ENCODE measurements at regions not wholly inside any gene's neighbourhood (a gene's known extent, or its start where the extent isn't known, plus 50 kb on each side); places are given as distances from the start of the nearest gene placed in this dataset.

DNA sequence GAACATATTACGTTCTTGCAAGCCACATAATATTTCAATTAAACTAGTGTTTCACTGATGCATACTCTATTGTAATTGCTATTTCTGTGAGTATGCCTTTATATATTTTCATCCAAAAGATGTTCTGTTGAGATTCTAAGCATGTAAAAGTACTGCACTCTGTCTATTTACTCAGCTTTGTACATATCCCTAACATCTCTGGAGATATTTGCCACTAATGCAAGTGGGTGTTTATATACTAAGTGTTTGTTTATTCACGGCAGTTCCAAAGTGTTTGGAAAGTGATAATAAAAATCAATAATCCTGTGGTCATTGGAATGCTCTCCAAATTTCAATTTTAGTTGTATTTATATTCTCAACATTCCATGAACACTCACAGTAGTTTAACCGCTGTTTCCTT, 1989.0 kb downstream of the C4orf33 start:
- H3K4me3 ChIP-seq (replicated peaks; ENCODE audit: low read depth, low read length), result no peak overlapping the region
- TF ChIP-seq, protein P1, sequence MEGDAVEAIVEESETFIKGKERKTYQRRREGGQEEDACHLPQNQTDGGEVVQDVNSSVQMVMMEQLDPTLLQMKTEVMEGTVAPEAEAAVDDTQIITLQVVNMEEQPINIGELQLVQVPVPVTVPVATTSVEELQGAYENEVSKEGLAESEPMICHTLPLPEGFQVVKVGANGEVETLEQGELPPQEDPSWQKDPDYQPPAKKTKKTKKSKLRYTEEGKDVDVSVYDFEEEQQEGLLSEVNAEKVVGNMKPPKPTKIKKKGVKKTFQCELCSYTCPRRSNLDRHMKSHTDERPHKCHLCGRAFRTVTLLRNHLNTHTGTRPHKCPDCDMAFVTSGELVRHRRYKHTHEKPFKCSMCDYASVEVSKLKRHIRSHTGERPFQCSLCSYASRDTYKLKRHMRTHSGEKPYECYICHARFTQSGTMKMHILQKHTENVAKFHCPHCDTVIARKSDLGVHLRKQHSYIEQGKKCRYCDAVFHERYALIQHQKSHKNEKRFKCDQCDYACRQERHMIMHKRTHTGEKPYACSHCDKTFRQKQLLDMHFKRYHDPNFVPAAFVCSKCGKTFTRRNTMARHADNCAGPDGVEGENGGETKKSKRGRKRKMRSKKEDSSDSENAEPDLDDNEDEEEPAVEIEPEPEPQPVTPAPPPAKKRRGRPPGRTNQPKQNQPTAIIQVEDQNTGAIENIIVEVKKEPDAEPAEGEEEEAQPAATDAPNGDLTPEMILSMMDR (IDR thresholded peaks at IDR 0.05; ENCODE audit: low read length, missing control alignments), result no peak
- DNase-seq (ENCODE audit: low read depth), result no peak

DNA sequence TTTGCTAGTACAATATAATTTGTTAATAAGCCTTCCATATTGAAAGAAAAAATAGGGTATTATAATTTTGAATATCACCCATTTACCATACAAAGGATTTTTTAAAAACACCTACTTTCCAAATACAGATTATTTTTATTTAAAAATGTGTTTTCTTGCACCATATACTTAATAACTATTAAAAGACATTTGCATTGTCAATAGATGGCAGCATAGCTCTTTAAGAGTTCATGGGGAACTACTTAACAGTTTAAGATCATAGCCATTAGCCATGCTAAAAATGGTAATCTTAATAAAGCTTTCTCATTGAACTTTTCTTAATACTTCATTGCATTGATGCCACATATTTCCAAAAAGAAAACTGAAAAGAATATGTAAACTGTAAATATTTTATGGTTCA, 1995.9 kb downstream of the C4orf33 start:
- TF ChIP-seq, protein P1 (IDR thresholded peaks at IDR 0.05; ENCODE audit: low read length, missing control alignments), result peak; percentile 38
- H3K4me3 ChIP-seq (replicated peaks; ENCODE audit: low read depth, low read length), result no peak overlapping the region
- peak; percentile 59 for DNase-seq (ENCODE audit: low read depth)

DNA sequence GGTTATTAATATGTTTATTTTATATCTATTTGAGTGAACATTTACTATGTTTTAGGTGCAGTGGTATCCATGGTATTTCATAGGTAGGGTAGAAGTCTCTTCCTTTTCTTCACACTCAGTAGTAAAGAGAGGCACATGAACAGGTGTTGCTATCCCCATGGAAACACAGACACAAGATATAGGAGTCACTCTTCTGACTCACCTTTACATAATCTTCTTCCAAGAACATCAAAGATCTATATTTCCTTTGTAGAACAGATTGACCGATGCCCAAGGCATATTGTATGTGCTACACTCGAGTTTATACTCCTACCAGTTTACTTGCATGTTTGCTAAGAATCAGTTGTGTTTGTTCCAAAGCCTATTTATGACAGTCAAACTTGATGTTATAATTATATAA, 1997.4 kb downstream of the C4orf33 start:
- no peak overlapping the region for H3K4me3 ChIP-seq (replicated peaks; ENCODE audit: low read depth, low read length)
- TF ChIP-seq, protein P1 (IDR thresholded peaks at IDR 0.05; ENCODE audit: low read length, missing control alignments), result no peak
- DNase-seq (ENCODE audit: low read depth), result no peak

DNA sequence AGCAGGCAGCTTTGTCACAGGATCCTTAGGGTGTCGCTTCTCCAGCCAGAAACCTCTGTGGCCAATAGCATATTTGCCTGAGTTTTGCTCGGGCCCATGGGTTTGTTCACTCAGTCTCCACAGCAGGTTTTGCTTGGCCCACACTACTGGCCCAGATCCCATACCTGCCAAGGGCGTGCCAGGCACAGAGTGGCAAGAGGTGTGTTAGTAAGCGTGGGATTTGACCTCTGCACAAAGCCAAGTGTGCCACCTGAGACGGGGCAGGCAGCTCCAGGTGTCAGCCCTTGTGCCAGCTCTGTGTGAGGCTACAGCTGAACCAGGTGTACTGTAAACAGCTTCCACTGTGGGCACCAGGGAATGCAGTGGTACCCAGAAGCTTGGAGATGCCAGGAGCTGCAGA, 2003.0 kb downstream of the C4orf33 start:
- no peak overlapping the region for H3K4me3 ChIP-seq (replicated peaks; ENCODE audit: low read depth, low read length)
- no peak for DNase-seq (ENCODE audit: low read depth)
- TF ChIP-seq, protein P1 (IDR thresholded peaks at IDR 0.05; ENCODE audit: low read length, missing control alignments), result no peak

DNA sequence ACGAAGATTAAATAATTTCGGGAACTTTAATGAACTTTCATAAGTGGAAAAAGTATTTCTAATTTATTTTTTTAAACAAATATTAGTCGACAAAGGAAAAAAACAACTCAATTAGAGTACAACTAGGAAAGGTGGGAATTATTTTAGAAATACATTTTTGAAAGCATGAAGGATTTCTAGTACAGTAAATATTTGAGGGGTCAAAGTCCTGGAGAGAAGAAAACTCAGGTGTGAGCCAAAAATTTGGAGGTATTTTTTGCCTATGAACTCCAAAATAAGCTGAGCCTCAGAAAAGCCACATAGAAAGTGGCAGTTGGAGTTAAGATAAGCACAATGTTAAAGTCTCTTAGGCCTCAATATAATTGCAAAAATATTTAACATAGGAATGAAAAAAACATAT, 2017.3 kb downstream of the C4orf33 start:
- TF ChIP-seq, protein P1 (IDR thresholded peaks at IDR 0.05; ENCODE audit: low read length, missing control alignments), result no peak
- DNase-seq (ENCODE audit: low read depth), result no peak
- H3K4me3 ChIP-seq (replicated peaks; ENCODE audit: low read depth, low read length), result no peak overlapping the region

DNA sequence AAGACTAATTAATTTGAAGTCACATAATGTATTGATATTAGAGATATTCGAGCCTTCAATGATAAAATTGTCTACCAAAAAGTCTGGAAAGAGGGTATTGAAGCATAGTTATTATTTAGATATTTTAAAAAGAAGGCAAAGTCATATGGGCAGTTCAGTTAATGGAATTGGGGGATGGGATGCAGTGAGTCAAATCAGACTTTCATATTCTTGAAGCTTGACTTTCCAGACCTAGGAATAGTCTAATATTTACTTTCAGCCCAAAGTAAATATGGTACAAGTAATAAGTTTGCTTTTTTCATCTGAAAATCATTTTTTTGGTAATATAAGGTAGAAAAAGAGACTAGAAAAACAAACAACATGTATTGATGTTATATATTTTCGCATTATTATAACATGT, 2017.8 kb downstream of the C4orf33 start:
- TF ChIP-seq, protein P1 (IDR thresholded peaks at IDR 0.05; ENCODE audit: low read length, missing control alignments), result no peak
- DNase-seq (ENCODE audit: low read depth), result no peak
- H3K4me3 ChIP-seq (replicated peaks; ENCODE audit: low read depth, low read length), result no peak overlapping the region

DNA sequence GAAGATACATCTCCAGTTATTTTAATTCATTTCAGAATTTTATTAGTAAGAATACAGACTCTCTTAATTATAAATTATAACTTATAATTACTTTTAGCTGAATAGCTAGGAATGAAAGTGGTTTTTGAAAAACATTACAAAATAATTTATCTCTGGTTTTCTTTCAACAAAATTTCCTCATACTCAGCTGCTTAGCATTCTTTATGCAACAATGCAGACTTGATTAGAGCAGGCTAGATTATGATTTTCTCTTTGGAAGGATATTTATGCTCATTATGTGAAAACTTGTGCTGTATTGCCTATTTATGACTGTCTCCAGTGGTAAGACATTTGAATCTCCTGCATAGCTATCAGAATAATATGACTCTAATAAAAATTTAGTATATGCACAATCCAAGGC, 2023.7 kb downstream of the C4orf33 start:
- TF ChIP-seq, protein P1 (IDR thresholded peaks at IDR 0.05; ENCODE audit: low read length, missing control alignments), result no peak
- no peak overlapping the region for H3K4me3 ChIP-seq (replicated peaks; ENCODE audit: low read depth, low read length)
- no peak for DNase-seq (ENCODE audit: low read depth)
